ENCODE measurements at regions not wholly inside any gene's neighbourhood (a gene's known extent, or its start where the extent isn't known, plus 50 kb on each side); places are given as distances from the start of the nearest gene placed in this dataset.

DNA sequence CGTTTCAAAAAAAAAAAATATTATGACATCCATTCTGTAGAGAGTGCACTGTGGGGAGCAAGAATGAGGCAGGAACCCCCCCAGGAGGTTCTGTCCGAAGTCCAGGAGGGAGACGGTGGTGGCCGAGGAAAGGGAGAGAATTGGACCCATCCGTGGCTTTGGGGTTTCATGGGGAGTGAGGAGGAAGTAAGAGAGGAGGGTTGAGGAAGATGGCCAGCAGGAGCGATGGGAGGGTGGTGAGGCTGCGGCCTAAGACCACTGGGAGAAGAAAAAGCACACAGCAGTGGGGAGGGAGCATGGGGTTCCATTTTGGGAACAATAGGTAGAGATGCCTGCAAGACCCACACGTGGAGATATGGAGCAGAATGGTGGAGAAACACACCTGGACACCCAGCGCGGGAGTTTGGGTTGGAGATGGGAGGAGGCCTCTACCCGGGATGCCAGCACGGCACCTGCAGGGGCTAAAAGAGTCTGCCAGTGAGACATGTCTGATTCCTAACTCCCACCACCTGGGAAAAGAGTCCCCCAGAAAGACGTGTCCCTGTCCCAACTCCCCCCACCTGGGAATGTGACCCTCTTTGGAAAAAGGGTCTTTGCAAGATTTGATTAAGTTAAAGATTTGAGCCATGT, 72.5 kb upstream of the SHANK2 start:
- TF ChIP-seq POLR2AphosphoS5 (IDR thresholded peaks at IDR 0.05; ENCODE audit: borderline replicate concordance, low read depth, low read length) (no peak), EZH2 (IDR thresholded peaks at IDR 0.05) (no peak), FOXP2 (optimal IDR thresholded peaks at IDR 0.05; ENCODE audit: control extremely low read depth, extremely low read length, insufficient read depth) (no peak)

All from SK-N-MC (cell line).